SKM-1 treated with dmso at 0.1 percent for 144 hours (cell line): ENCODE measurements at regions not wholly inside any gene's neighbourhood (a gene's known extent, or its start where the extent isn't known, plus 50 kb on each side); places are given as distances from the start of the nearest gene placed in this dataset.
"Not testable (repeated sequence)": the region's sequence is repeated elsewhere in the genome, so short reads cannot be mapped to it uniquely, and the experiment has no call there.

Experiments
- DNase-seq: peaks from one replicate; lab custom pipeline; 2025; ENCODE audit not compliant: unreplicated experiment; lab: John Stamatoyannopoulos, UW

- no peak for DNase-seq
Measured at GRCh38 chr1:222077206-222077605, 335.3 kb upstream of the DUSP10 start.

DNA sequence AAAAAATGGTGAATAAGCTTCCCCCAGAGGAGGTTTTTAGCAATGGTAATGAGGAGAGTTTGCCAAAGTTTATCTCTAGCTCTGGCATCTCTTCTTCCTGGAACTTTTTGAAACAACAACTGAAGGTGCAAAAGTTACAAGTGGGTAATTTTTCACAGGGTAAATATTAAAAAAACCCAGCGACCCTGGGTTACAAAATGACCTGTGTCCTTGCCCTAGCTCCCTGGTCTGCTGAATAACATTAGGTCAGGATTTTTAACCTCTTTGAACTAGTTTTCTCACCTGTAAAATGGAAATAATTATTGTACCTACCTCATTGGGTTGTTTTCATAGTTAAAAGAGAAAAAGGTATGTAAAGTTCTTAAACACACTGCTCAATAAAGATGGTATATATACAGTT is 332.4 kb upstream of the DUSP10 start:
- DNase-seq = no peak

DNA sequence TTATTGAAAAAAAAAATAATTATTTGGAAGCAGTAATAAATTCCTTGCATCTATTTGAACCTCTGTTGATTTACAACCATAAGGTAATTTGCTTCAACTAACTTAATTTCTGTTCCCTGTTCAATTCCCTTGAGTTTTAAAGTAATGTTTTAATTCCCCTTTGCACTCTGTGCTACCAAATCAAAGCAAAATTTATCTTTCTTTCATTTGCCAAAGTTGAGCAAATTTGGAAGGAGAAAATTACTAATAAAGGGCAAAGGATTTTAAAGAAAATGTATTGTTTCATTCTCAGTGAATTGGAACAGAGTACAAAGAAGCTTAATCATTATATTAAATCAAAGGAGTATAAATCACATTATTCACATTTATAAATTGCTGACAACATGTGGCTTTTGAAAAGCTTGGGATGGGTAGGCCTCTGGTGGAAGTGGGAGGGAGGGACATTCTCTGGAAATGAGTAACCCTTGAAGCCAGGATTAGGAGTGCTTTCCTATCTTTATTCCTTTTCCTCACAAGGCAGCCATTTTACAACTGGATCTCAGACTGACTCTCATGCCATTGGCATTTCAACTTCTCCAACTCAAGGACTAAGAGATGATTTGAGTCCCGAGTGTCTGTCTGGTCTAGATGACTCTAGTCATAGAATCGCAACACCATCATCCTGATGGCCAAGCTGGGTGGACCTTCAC is 331.6 kb upstream of the DUSP10 start:
- DNase-seq = no peak

- no peak for DNase-seq
Measured at GRCh38 chr1:222071387-222071786, 329.5 kb upstream of the DUSP10 start.

- no peak for DNase-seq
Measured at GRCh38 chr1:222068937-222069336, 327.0 kb upstream of the DUSP10 start.

GRCh38 chr1:222068101-222068500 is 326.2 kb upstream of the DUSP10 start:
- no peak for DNase-seq

- no peak for DNase-seq
Measured at GRCh38 chr1:222066539-222066938, 324.6 kb upstream of the DUSP10 start.

DNA sequence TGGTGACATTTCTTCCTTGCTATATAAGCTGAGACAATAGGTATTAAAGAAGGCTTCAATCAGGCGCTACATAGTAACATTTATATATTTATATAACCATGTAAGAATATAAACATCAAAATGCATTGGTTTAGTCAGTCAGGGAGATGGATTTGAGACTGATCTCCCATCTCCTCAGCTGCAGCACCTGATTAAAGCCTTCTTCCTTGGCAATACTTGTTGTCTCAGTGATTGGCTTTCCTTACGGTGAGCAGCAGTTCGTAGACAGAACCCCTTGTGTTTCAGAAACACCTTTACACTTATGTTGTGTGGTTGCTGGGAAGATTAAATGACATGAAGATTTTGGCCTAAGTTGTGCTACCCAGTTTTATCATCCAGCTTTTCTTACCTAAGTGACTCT is 323.3 kb upstream of the DUSP10 start:
- no peak for DNase-seq

GRCh38 chr1:222064388-222065211 is 322.7 kb upstream of the DUSP10 start:
- DNase-seq = no peak

- no peak for DNase-seq
Measured at GRCh38 chr1:222062640-222063039, 320.8 kb upstream of the DUSP10 start.

DNA sequence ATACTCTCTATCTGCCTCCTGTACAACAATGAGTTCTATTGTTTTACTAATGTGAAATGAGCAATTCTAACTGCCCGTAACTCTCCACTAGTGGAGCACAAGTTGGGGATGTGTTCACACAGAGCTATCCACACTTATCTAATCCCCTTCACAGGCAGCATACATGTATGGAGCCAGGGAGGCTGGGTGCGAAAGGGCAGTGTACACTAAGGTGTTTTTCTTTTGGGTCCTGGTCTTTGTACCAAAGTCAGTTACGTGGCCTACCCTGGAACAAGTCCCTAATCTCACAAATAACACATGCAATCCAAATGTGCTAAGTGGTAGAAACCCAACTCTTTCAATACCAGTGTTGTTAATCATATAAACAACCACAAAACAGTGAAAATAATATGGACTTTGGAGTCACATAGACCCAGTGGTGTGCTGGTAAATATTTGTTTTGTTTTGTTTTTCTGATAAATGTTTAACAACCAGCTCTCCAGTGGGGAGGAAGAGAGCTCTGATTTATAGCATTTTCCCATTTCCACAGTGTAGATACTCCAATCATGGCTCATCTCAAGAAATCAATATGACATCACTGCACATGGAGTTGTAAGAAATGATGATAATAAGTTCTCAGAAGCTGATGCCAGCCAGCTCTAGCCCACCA is 319.9 kb upstream of the DUSP10 start:
- DNase-seq = no peak

DNA sequence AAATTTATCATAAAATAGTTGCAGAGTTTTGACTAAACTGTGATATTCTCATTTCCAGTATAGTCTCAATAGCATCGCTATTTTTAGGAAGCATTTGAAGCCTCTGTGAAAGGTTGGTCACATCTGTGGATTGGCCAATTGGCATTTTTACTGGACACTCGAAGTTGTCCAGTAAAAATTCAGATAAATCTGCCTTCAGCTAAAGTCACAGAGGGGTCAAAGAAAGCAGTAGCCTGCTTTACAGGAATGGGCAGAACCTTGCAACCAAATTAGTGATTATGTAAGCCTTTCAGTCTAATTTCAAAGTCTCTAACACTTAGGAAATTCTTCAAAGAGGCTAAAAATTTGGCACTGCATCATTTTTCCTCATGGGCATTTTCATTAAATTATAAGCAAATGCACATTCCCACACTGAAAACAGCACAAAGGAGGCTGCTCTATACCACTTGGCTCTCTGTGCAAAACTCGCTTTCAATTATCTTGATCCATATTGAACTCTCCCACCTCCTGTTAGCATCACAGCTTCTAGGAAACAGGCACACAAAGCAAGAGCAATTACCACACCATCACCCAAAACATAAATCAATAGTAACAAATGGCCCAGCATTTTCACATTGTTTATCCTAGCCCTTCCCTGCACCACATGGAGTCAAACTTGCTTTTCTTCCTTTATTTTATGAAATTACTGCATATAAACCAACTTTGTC is 318.5 kb upstream of the DUSP10 start:
- DNase-seq = no peak

DNA sequence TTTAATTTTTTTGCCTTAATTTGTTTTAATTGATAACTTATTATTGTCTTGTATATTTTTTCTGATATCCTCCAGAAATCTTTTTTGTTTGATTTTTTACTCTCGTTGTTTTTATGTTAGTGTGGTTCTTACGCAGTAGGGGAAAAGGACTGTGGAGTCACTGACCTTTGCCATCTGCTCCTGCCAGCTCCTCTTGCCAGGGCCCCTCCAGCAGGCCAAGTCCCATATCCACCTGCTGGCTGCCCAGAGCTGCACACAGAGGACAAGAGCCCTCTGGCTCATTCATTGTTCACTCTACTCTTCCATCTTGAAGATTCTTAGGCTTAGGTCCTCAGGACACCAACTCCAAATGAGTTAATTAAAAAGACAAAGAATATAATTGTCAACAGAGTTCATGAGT is 316.4 kb upstream of the DUSP10 start:
- DNase-seq = no peak

DNA sequence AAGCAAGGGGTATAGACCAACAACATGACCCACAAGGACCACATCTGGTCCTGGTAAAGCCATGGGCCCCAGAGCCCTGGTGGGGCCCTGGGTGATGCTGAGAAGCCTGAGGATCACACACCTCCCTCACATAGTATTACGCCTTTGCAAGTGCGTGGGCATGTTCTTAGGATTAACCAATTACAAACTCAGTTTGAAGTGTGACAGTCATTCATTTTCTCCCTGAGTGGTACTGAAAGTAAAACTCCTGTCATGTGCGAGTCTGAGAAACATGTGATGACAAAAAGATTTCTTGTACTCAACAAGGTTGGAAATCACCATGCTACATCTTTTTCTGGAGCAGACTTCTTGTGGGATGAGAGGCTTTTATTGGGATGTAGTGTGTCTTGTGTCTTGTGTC is 315.3 kb upstream of the DUSP10 start:
- DNase-seq = no peak

- no peak for DNase-seq
Measured at GRCh38 chr1:222054416-222054815, 312.5 kb upstream of the DUSP10 start.

GRCh38 chr1:222053790-222054294 is 312.0 kb upstream of the DUSP10 start:
- no peak for DNase-seq

DNA sequence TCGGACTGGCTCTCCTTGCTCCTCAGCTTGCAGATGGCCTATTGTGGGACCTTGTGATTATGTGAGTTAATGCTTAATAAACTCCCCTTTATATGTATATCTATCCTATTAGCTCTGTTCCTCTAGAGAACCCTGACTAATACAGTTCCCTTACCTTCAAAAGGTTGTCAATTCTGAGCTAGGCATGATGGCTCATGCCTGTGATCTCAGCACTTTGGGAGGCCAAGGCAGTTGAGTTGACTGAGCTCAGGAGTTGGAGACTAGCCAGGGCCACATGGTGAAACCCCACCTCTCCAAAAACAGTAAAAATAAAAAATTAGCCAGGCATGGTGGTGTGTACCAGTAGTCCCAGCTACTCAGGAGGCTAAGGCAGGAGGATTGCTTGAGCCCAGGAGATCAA is 309.4 kb upstream of the DUSP10 start:
- not testable (repeated sequence) for DNase-seq

- not testable (repeated sequence) for DNase-seq
Measured at GRCh38 chr1:222049661-222050060, 307.8 kb upstream of the DUSP10 start.

- no peak for DNase-seq
Measured at GRCh38 chr1:222049176-222049575, 307.3 kb upstream of the DUSP10 start.

- peak; percentile 14 for DNase-seq
Measured at GRCh38 chr1:222048094-222048595, 306.3 kb upstream of the DUSP10 start.

DNA sequence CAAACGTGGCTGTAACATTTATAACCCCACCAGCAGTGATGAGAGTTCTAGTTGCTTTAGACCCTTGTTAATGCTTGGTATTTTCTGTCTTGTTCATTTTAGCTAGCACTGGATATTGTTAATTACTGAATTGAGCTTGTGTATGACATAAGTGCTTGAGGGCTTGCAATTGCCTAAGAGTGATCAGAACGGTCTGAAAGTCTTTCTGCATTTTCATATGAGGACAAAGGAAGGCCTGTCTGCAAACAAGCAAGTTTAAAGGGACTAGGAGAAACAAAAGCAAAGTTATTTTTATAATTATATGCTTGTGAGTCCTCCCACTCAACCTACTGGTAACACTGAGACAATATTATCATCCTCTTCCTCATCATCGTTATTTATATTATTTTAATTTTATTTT is 305.5 kb upstream of the DUSP10 start:
- no peak for DNase-seq
